ENCODE measurements at regions not wholly inside any gene's neighbourhood (a gene's known extent, or its start where the extent isn't known, plus 50 kb on each side); places are given as distances from the start of the nearest gene placed in this dataset.

DNA sequence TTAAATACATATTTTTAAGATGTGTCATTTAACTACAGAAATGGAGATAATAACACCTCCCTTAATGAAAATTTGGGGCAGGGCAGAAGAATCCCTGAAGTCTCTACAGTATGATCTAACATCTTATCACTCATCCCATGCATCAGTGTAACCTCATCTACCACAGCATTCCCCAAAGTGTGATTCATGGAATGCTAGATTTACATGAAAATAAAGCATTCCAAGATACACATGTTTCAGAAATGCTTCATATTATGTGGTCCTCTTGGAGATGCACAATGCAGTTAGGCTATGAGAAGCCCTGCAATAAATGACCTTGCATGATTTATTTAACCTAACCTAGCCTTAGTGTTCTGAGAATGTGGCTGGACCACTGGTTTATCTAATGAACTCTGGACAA, 166.9 kb upstream of the SYT6 start:
- DNase-seq (ENCODE audit: extremely low spot score), result no peak
- CTCF ChIA-PET, result no interaction called here
- POLR2A ChIA-PET, result no interaction called here
- TF ChIP-seq PKNOX1 (IDR thresholded peaks at IDR 0.05) (no peak), FOXA1 (IDR thresholded peaks at IDR 0.05) (no peak), ELF4 (IDR thresholded peaks at IDR 0.05) (no peak), LEF1 (IDR thresholded peaks at IDR 0.05; ENCODE audit: borderline replicate concordance) (no peak), TARDBP (IDR thresholded peaks at IDR 0.05) (no peak), L3MBTL2 (conservative IDR thresholded peaks at IDR 0.05) (no peak), NFRKB (IDR thresholded peaks at IDR 0.05) (no peak), FOXM1 (IDR thresholded peaks at IDR 0.05; ENCODE audit: borderline replicate concordance) (no peak)

DNA sequence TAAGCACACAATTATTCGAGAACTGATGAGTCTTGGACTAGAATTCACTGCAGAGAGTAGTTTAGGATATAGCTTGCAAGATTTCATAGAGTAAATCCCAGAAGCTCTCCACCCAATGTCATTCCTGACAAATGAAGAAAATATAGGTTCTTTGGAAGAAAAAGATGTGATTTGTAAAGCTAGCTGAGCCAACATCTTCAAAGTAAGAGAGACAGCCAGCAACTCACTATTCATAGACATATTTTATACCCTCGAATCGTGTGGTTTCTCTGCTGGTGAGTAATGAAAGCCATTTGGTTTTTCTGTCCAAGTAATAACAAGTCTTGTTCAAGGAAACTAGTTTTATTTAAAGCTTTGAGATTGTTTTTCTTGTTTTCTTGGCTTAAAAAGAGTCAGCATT, 165.7 kb upstream of the SYT6 start:
- CTCF ChIA-PET, result no interaction called here
- no peak for DNase-seq (ENCODE audit: extremely low spot score)
- no peak for TF ChIP-seq NFRKB (IDR thresholded peaks at IDR 0.05)
- POLR2A ChIA-PET, result no interaction called here

GRCh38 chr1:114318961-114319360, 165.3 kb upstream of the SYT6 start:
- CTCF ChIA-PET, result interaction anchor here (1.4 kb wide), 1 partner anchor 28 kb away, joined by 4 read pairs; no protein-coding TSS in a partner anchor
- no peak for TF ChIP-seq ELF4 (IDR thresholded peaks at IDR 0.05)
- TF ChIP-seq HDGF (IDR thresholded peaks at IDR 0.05; ENCODE audit: borderline replicate concordance), result no peak
- no peak for TF ChIP-seq CTBP1 (IDR thresholded peaks at IDR 0.05; ENCODE audit: borderline replicate concordance)
- no peak for TF ChIP-seq ZNF384 (IDR thresholded peaks at IDR 0.05)
- DNase-seq (ENCODE audit: extremely low spot score), result no peak
- POLR2A ChIA-PET, result no interaction called here

- ChIA-PET CTCF (interaction anchor here (1.3 kb wide), 1 partner anchor 31 kb away, joined by 3 read pairs; no protein-coding TSS in a partner anchor), POLR2A (no interaction called here)
- DNase-seq (ENCODE audit: extremely low spot score), result no peak
- TF ChIP-seq FOXA1 (IDR thresholded peaks at IDR 0.05) (no peak), HDGF (IDR thresholded peaks at IDR 0.05; ENCODE audit: borderline replicate concordance) (no peak), ELF4 (IDR thresholded peaks at IDR 0.05) (no peak), PKNOX1 (IDR thresholded peaks at IDR 0.05) (no peak), LEF1 (IDR thresholded peaks at IDR 0.05; ENCODE audit: borderline replicate concordance) (no peak), FOXM1 (IDR thresholded peaks at IDR 0.05; ENCODE audit: borderline replicate concordance) (no peak), TARDBP (IDR thresholded peaks at IDR 0.05) (no peak), ARNT (IDR thresholded peaks at IDR 0.05) (no peak), L3MBTL2 (conservative IDR thresholded peaks at IDR 0.05) (no peak), CTBP1 (IDR thresholded peaks at IDR 0.05; ENCODE audit: borderline replicate concordance) (no peak), SUZ12 (IDR thresholded peaks at IDR 0.05) (no peak), NFRKB (IDR thresholded peaks at IDR 0.05) (no peak), ZNF384 (IDR thresholded peaks at IDR 0.05) (no peak), FOXK2 (IDR thresholded peaks at IDR 0.05) (no peak), BHLHE40 (IDR thresholded peaks at IDR 0.05; ENCODE audit: borderline replicate concordance) (no peak), SP1 (IDR thresholded peaks at IDR 0.05) (no peak)
These were observed 162.5 kb upstream of the SYT6 start for GRCh38 chr1:114316204-114316603.

- ChIA-PET POLR2A (no interaction called here), CTCF (interaction anchor here (1.3 kb wide), 1 partner anchor 31 kb away, joined by 3 read pairs; no protein-coding TSS in a partner anchor)
- DNase-seq (ENCODE audit: extremely low spot score), result no peak
- no peak for TF ChIP-seq FOXA1 (IDR thresholded peaks at IDR 0.05)
- no peak for TF ChIP-seq HDGF (IDR thresholded peaks at IDR 0.05; ENCODE audit: borderline replicate concordance)
- TF ChIP-seq TARDBP (IDR thresholded peaks at IDR 0.05), result no peak
- TF ChIP-seq ARNT (IDR thresholded peaks at IDR 0.05), result no peak
- TF ChIP-seq FOXM1 (IDR thresholded peaks at IDR 0.05; ENCODE audit: borderline replicate concordance), result no peak
- TF ChIP-seq CTBP1 (IDR thresholded peaks at IDR 0.05; ENCODE audit: borderline replicate concordance), result no peak
- TF ChIP-seq L3MBTL2 (conservative IDR thresholded peaks at IDR 0.05), result no peak
- no peak for TF ChIP-seq NFRKB (IDR thresholded peaks at IDR 0.05)
These were observed 162.0 kb upstream of the SYT6 start for GRCh38 chr1:114315631-114316030.

- no peak for DNase-seq (ENCODE audit: extremely low spot score)
- ChIA-PET POLR2A (no interaction called here), CTCF (no interaction called here)
- TF ChIP-seq SP1 (IDR thresholded peaks at IDR 0.05) (no peak), ARNT (IDR thresholded peaks at IDR 0.05) (no peak), BHLHE40 (IDR thresholded peaks at IDR 0.05; ENCODE audit: borderline replicate concordance) (no peak), FOXK2 (IDR thresholded peaks at IDR 0.05) (no peak), FOXM1 (IDR thresholded peaks at IDR 0.05; ENCODE audit: borderline replicate concordance) (no peak), L3MBTL2 (conservative IDR thresholded peaks at IDR 0.05) (no peak), FOXA1 (IDR thresholded peaks at IDR 0.05) (no peak), NFRKB (IDR thresholded peaks at IDR 0.05) (no peak), ELF4 (IDR thresholded peaks at IDR 0.05) (no peak), HDGF (IDR thresholded peaks at IDR 0.05; ENCODE audit: borderline replicate concordance) (no peak), ZNF384 (IDR thresholded peaks at IDR 0.05) (no peak), SUZ12 (IDR thresholded peaks at IDR 0.05) (no peak), PKNOX1 (IDR thresholded peaks at IDR 0.05) (no peak), TARDBP (IDR thresholded peaks at IDR 0.05) (no peak), CTBP1 (IDR thresholded peaks at IDR 0.05; ENCODE audit: borderline replicate concordance) (no peak), LEF1 (IDR thresholded peaks at IDR 0.05; ENCODE audit: borderline replicate concordance) (no peak)
These were observed 160.9 kb upstream of the SYT6 start for GRCh38 chr1:114314576-114314975.

DNA sequence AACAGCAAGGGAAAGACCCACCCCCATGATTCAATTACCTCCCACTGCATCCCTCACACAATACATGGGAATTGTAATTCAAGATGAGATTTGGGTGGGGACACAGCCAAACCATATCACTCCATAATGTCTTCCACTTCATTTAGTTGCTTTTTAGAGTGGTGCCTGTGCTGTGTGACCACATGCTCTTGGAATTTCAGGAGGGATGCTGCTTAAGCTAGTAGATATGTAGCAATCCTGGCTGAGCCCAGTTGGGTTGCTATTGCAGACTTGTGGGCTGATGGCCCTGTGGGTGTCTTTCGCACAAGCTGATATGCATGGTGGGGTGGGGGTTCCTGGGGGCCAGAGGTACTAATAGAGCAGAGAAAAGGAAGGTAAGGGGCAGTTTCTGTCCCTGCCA, 160.4 kb upstream of the SYT6 start:
- TF ChIP-seq ARNT (IDR thresholded peaks at IDR 0.05), result no peak
- no peak for TF ChIP-seq SP1 (IDR thresholded peaks at IDR 0.05)
- no peak for TF ChIP-seq FOXA1 (IDR thresholded peaks at IDR 0.05)
- no peak for TF ChIP-seq FOXM1 (IDR thresholded peaks at IDR 0.05; ENCODE audit: borderline replicate concordance)
- TF ChIP-seq ZNF384 (IDR thresholded peaks at IDR 0.05), result no peak
- TF ChIP-seq PKNOX1 (IDR thresholded peaks at IDR 0.05), result no peak
- CTCF ChIA-PET, result no interaction called here
- POLR2A ChIA-PET, result no interaction called here
- no peak for DNase-seq (ENCODE audit: extremely low spot score)
